K562 (cell line): ENCODE measurements at regions not wholly inside any gene's neighbourhood (a gene's known extent, or its start where the extent isn't known, plus 50 kb on each side); places are given as distances from the start of the nearest gene placed in this dataset.

Experiments
- ATAC-seq: fragments of 200-7000 bp; cut with Tn5 transposase; 3 replicates; pipeline ENCODE4 v1.9.1; 2020; ENCODE audit warnings: moderate library complexity
- BruUV-seq: library from RNA; stranded (reverse); fragments of 400-500 nt; replicated peaks from 2 replicates; lab custom pipeline; 2021; lab: Mats Ljungman, UMichigan
- CTCF ChIA-PET: fragments of 300-600 bp; formaldehyde crosslinking; extraction: SDS; loops from one replicate; lab custom pipeline; 2021; ENCODE audit warnings: low intra/inter-chr PET ratio; lab: Yijun Ruan, JAX
- POLR2A ChIA-PET: fragments of 300-600, 350-650 bp; sonication (Branson Sonifier 250); formaldehyde crosslinking; extraction: SDS; loops from one replicate; lab custom pipeline; 2021; ENCODE audit warnings: antibody characterized with exemption, inconsistent platforms; lab: Yijun Ruan, JAX
- DNase-seq, 4 experiments: peaks; one replicate each; pipeline versions ENCODE4 v3.0.0 to v3.0.0-alpha.2; 2011 to 2018; ENCODE audit warnings: low spot score in 3 of 4, mixed read lengths in 3 of 4; ENCODE audit errors: extremely low read depth in 1 of 4
- FAIRE-seq: peaks from 2 replicates; lab custom pipeline; 2011; peaks lifted over from hg19 to GRCh38; lab: Jason Lieb, UNC
- H2AFZ ChIP-seq: 2 replicates; pipeline ENCODE4 v1.6.0; 2011; ENCODE audit warnings: low read depth, low read length, control low read depth, inconsistent platforms
- H3K27ac ChIP-seq: fragments of 200-600 bp; 3 replicates; pipeline ENCODE4 v1.8.0; 2011; ENCODE audit warnings: low read depth, mild to moderate bottlenecking, control low read depth, inconsistent platforms, low read length, moderate library complexity, mixed read lengths; ENCODE audit errors: extremely low read depth
- H3K27me3 ChIP-seq, 2 experiments: fragments of 300-600 bp in 1 of 2; 2 replicates in 1 of 2; 3 replicates in 1 of 2; pipeline versions ENCODE4 v1.6.0 to v1.8.0; 2011; ENCODE audit warnings: inconsistent platforms in 2 of 2, low read length in 2 of 2, mild to moderate bottlenecking in 1 of 2, mixed read lengths in 1 of 2, moderate library complexity in 1 of 2; ENCODE audit not compliant: control insufficient read depth in 2 of 2, insufficient read depth in 2 of 2
- H3K36me3 ChIP-seq: fragments of 300-600 bp; 3 replicates; pipeline ENCODE4 v1.8.0; 2011; ENCODE audit warnings: mild to moderate bottlenecking, low read length, inconsistent platforms; ENCODE audit not compliant: control insufficient read depth, insufficient read depth
- H3K4me1 ChIP-seq, 2 experiments: fragments of 200-600 bp in 1 of 2; replicated peaks in 1 of 2; 2 replicates in 1 of 2; 3 replicates in 1 of 2; pipeline versions ENCODE4 v1.5.1 to v1.8.0; 2011; ENCODE audit warnings: inconsistent platforms in 2 of 2, low read length in 2 of 2, mild to moderate bottlenecking in 1 of 2, mixed read lengths in 1 of 2, moderate library complexity in 1 of 2; ENCODE audit not compliant: control insufficient read depth in 2 of 2, insufficient read depth in 2 of 2
- H3K4me2 ChIP-seq: 2 replicates; pipeline ENCODE4 v1.6.1; 2011; ENCODE audit warnings: low read length, control low read depth, inconsistent platforms, mixed read lengths; ENCODE audit not compliant: insufficient read depth
- H3K4me3 ChIP-seq: fragments of 200-600 bp; sonication (generic), shearing (Covaris generic); 2 replicates; pipeline ENCODE4 v1.5.1; 2016; ENCODE audit warnings: control low read depth, inconsistent platforms
- H3K79me2 ChIP-seq: fragments of 200-600 bp; 3 replicates; pipeline ENCODE4 v1.8.0; 2011; ENCODE audit warnings: low read length, inconsistent platforms; ENCODE audit not compliant: control insufficient read depth, insufficient read depth
- H3K9ac ChIP-seq, 2 experiments: 2 replicates each; pipeline versions ENCODE4 v1.6.0 to v1.6.1; 2011; ENCODE audit warnings: low read depth in 2 of 2, low read length in 2 of 2, control low read depth in 1 of 2, inconsistent platforms in 1 of 2, mild to moderate bottlenecking in 1 of 2, mixed read lengths in 1 of 2; ENCODE audit not compliant: insufficient read depth in 1 of 2
- H3K9me1 ChIP-seq: one replicate; pipeline ENCODE4 v1.6.0; 2011; ENCODE audit warnings: inconsistent platforms, mild to moderate bottlenecking, low read length, moderate library complexity; ENCODE audit not compliant: control insufficient read depth, insufficient read depth
- H3K9me3 ChIP-seq: replicated peaks from 2 replicates; pipeline ENCODE4 v1.5.1; 2011; ENCODE audit warnings: low read depth, low read length, inconsistent platforms; ENCODE audit not compliant: control insufficient read depth, insufficient read depth
- H4K20me1 ChIP-seq: replicated peaks from 2 replicates; pipeline ENCODE4 v1.6.1; 2011; ENCODE audit warnings: low read length, inconsistent platforms, mixed read lengths; ENCODE audit not compliant: control insufficient read depth, insufficient read depth
- BACH1 ChIP-seq: fragments of 200-800 bp; sonication (Bioruptor generic); IDR thresholded peaks from 2 replicates; pipeline ENCODE4 v1.6.1; 2016; ENCODE audit warnings: missing genetic modification characterization, missing compliant biosample characterization
- CREM ChIP-seq: IDR thresholded peaks from 2 replicates; pipeline ENCODE4 v1.6.1; 2014; ENCODE audit warnings: antibody characterized with exemption, low read depth
- FOXM1 ChIP-seq, 2 experiments: fragments of 450-650 bp in 1 of 2; sonication (generic) in 1 of 2; formaldehyde crosslinking in 1 of 2; IDR thresholded peaks; 2 replicates each; pipeline versions ENCODE4 v1.6.1 to v1.9.0; 2017 to 2022; ENCODE audit warnings: low read depth in 2 of 2, mild to moderate bottlenecking in 2 of 2, missing genetic modification reagents in 1 of 2, moderate library complexity in 1 of 2
- HDAC1 ChIP-seq, 2 experiments: fragments of 450-650 bp; IDR thresholded peaks; 2 replicates each; pipeline ENCODE4 v1.6.1; 2016 to 2017; ENCODE audit warnings: inconsistent platforms in 1 of 2, mild to moderate bottlenecking in 1 of 2, moderate library complexity in 1 of 2
- ZNF398 ChIP-seq: fragments of 250-450 bp; sonication (Bioruptor Pico); IDR thresholded peaks from 2 replicates; pipeline ENCODE4 v1.8.0; 2021; ENCODE audit warnings: moderate library complexity, mild to moderate bottlenecking, inconsistent platforms
- WGBS: fragments of 100-300 bp; shearing (Covaris generic); methylation state at CpG from one replicate; pipeline ENCODE4 v1.1.6; 2016; ENCODE audit warnings: low coverage, mixed read lengths; ENCODE audit not compliant: insufficient coverage; ENCODE audit errors: missing lambda C conversion rate; 5-methylcytosine and 5-hydroxymethylcytosine counted together
- in situ Hi-C: fragments of 300-500 bp; cut with MboI; formaldehyde crosslinking; loops from 4 replicates; pipeline ENCODE4 v1.15.0; 2018; ENCODE audit warnings: inconsistent platforms, mixed read lengths
- intact Hi-C: fragments of 100-400 bp; cut with micrococcal nuclease; formaldehyde crosslinking; loops from 2 replicates; pipeline ENCODE4 v1.14.2; 2022

- no peak for ATAC-seq
- Histone ChIP-seq H3K4me2 (no peak overlapping the region; the same call in 1 of the 2 replicates), H3K27ac (no peak overlapping the region), H3K9ac (no peak overlapping the region), H2AFZ (no peak overlapping the region), H3K9me3 (no peaks in the 10 kb centered on the region), H3K4me1 (no peaks in the 10 kb centered on the region; a peak in 1 of 5 replicates), H3K9me1 (no peaks in the 10 kb centered on the region), H4K20me1 (no peaks in the 10 kb centered on the region), H3K27me3 (no peaks in the 10 kb centered on the region; a peak in 1 of 5 replicates), H3K36me3 (no peaks in the 10 kb centered on the region), H3K79me2 (no peaks in the 10 kb centered on the region), H3K4me3 (no peak overlapping the region)
- TF ChIP-seq HDAC1 (IDR thresholded peaks at IDR 0.05), result no peak
- TF ChIP-seq ZNF398 (CRISPR knock-in tag), result no peak
- TF ChIP-seq BACH1 (tag), result no peak
- TF ChIP-seq FOXM1 (IDR thresholded peaks at IDR 0.05; ENCODE audit: low read depth), result 0 out of 2 replicates have a peak, but pooled peaks have one; percentile 23
- no peak for TF ChIP-seq FOXM1 (CRISPR knock-in tag; IDR thresholded peaks at IDR 0.05; ENCODE audit: low read depth)
- 0 out of 2 replicates have a peak, but pooled peaks have one; percentile 11 for TF ChIP-seq CREM
- WGBS, result 1% methylated on average over 13 of the region's 13 CpGs
- intact Hi-C loops, result no loop called here
- no peak for DNase-seq
- no TSS peak for BruUV-seq
- no peak for FAIRE-seq
- ChIA-PET POLR2A (interaction anchor here (0.7 kb wide), 1 partner anchor 157 kb away, joined by 3 read pairs; no protein-coding TSS in a partner anchor), CTCF (no interaction called here)
- in situ Hi-C loops, result no loop called here
These were observed 60.1 kb upstream of the SH3RF1 start for GRCh38 chr4:169330811-169331210.
